ENCODE measurements at regions not wholly inside any gene's neighbourhood (a gene's known extent, or its start where the extent isn't known, plus 50 kb on each side); places are given as distances from the start of the nearest gene placed in this dataset.
"Not testable (repeated sequence)": the region's sequence is repeated elsewhere in the genome, so short reads cannot be mapped to it uniquely, and the experiment has no call there.

DNA sequence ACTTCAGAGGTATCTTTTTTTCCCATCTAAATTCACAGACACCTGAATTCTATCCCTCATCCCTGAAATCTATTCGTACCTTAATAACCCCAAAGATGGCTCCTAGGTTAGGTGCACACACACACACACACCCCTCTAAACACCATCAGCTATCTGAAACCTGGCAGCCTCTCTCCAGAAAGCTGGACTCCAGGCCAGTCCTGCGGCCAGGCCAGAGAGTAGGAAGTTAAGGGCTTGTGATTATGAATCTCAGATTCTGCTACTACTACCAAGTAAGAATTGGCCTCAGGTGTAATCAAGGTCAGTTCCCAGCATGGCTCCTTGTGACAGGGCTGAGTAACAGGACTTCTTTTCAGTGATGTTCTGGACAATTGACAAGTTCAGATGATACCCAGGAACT is 244.2 kb upstream of the SERP2 start:
- DNase-seq, result no peak

GRCh38 chr13:44131069-44131614 is 242.5 kb upstream of the SERP2 start:
- DNase-seq, result no peak

- no peak for DNase-seq
Observed at GRCh38 chr13:44132710-44133109, 240.9 kb upstream of the SERP2 start.

DNA sequence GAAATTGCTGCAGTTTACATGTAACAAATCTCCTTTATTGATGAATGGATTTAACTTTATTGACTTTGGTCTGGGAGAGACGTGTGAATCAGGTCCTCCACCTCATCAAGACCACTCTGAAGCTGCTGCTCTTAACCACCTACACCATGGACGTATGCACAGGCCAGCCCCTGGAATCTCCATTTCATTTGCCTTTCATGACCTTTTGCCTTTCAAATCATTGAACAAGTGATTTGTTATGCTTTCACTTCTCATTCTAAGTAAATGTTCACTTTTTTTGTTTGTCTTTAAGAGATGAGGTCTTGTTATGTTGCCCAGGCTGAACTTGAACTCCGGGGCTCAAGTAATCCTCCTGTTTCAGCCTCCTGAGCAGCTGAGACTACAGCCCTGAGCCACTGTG is 240.0 kb upstream of the SERP2 start:
- no peak for DNase-seq

DNA sequence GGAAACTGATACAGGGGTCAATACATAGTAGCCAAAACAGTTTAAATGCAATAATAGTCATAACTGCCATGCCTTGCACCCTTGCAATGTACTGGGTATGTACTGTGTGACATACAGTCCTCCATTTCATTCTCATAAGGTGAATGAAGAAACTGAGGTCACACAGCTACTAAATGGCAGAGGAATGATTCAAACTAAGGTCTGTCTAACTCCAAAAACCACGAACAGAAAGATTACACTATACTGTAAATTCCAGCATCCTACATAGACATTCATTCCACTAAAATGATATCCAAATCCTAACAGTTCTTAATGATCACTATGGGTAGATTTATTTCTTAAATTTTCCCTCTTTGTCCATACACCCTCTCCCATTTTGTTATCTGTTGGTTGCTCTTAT is 238.1 kb upstream of the SERP2 start:
- DNase-seq, result no peak

- no peak for DNase-seq
Observed at GRCh38 chr13:44136696-44137268, 236.8 kb upstream of the SERP2 start.

GRCh38 chr13:44137466-44137865 is 236.2 kb upstream of the SERP2 start:
- no peak for DNase-seq

DNA sequence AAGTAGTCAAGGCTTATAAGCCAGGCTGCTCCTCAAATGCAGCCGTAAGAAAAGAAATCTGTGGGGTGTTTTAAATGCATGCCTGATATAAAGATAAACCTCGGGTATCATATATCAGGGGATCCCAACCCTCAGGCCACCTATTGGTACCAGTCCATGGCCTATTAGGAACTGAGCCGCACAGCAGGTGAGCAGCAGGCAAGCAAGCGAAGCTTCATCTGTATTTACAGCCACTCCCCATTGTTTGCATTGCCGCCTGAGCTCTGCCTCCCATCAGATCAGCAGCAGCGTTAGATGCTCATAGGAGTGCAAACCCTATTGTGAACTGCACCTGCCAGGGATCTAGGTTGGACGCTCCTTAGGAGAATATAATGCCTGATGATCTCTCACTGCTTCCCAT is 233.5 kb upstream of the SERP2 start:
- no peak for DNase-seq

- DNase-seq, result peak; percentile 3
Observed at GRCh38 chr13:44140888-44141724, 232.5 kb upstream of the SERP2 start.

- peak; percentile 87 for DNase-seq
Observed at GRCh38 chr13:44141725-44142539, 231.7 kb upstream of the SERP2 start.

DNA sequence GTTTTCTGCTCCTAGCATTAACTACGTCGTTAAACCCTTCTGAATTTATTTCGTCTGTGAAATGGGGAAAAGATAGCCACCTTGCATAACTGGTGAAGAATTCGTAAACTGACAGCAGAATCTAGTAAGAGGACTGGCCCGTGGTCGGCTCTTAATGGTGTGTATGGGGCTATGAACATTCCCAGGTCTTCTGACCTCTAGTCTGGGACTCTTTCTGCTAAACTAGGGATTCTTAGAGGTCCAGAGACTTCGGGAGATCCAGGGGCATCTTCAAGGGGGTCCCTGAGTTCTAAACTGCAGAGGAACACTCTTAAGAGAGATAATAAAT is 231.1 kb upstream of the SERP2 start:
- no peak for DNase-seq

- DNase-seq, result no peak
Observed at GRCh38 chr13:44142941-44143665, 230.5 kb upstream of the SERP2 start.

DNA sequence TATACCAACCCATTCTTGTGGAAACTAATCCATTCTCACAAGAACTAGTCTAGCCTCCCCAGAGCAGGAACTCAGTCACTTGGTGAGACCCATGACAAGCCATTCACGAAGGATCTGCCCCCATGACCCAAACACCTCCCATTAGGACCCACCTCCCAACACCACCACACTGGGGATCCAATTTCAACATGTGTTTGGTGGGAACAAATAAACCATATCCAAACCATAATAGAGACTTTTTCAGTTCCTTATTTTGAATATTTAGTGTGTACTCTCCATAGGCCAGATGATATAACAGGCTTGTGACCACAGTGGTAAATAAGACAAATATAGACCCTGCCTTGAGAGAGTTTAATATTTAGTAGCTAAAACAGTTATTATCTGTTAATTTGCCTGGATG is 227.5 kb upstream of the SERP2 start:
- DNase-seq, result no peak

- no peak for DNase-seq
Observed at GRCh38 chr13:44147233-44147632, 226.4 kb upstream of the SERP2 start.

DNA sequence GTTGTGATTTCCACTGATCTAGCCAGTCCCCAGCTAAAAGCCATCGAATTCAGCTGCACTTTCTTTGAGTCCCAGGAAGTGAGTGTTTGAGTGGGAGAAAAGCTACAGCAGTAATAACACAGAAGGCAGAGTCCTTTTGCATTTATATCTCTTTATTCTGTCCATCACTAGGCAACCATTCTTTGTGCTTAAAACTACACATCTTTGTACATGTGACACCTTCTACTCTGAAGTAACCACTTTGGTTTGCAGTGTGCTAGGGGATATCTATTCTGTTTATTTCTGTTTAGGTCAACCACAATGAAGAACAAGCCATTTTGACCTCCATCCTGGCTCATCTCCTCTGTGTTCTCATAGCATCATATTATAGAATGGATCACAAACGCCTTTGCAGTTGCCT is 226.0 kb upstream of the SERP2 start:
- no peak for DNase-seq

- DNase-seq, result no peak
Observed at GRCh38 chr13:44148159-44148914, 225.3 kb upstream of the SERP2 start.

DNA sequence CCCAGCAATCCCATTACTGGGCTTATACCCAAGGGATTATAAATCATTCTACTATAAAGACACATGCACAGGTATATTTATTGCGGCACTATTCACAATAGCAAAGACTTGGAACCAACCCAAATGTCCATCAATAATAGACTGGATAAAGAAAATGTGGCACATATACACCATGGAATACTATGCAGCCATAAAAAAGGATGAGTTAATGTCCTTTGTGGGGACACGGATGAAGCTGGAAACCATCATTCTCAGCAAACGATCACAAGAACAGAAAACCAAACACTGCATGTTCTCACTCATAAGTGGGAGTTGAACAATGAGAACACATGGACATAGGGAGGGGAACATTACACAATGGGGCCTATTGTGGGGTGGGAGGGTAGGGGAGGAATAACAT is 224.4 kb upstream of the SERP2 start:
- not testable (repeated sequence) for DNase-seq

DNA sequence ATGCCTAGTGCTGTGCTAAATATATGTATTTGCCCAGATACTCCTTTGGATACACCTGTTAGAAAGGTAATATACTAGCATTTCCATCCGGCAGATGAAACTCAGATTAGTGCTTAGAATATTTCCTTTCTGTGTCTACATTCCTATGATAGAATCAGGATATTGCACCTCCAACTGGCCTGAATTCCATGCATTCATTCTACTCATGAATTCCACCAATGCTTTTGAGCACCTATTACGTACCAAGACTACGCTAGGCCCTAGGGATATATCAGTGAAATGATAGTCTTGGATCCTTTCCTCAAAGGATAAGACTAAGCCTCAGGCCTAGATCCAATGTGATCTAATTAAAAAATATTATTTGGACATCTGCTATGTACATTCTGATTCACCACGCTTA is 223.8 kb upstream of the SERP2 start:
- DNase-seq, result no peak

DNA sequence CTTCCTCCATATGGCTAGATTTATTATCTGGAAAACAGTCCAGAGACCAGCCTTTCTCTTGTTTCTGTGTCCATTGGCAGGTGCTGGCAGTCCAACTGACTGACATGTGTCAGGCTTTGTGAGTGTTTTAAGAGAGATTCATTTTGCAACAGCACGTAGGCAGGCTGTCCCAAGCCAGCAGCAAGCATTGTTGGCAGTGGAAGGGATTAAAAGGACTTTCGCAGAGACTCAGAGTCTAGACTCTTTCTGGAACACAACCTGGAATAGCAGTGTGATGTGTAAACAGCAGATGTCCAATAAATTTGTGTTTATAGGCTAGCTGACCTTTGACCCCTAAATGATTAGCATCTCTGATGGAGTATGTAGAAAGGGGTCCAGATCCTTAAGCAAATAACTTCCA is 222.2 kb upstream of the SERP2 start:
- DNase-seq, result no peak

DNA sequence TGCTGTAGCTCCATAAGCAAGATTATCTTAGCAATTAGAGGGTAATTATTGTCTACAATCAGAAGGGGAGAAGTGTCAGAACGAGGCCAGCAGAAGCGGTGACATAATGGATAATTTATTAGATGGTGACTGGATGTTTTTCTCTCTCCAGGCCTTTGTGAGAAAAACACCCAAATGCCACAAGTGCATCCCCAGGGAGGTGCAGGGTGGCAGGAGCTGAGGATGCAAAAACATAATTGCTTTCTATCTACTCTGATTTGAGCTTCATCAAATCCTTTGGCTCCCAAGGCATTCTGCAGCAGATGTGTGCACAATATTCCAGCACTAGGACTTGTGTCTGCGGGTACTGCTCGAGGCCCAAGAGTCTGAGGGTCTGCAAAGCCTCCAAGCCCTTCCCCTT is 220.1 kb upstream of the SERP2 start:
- no peak for DNase-seq

GRCh38 chr13:44155422-44156293 is 218.0 kb upstream of the SERP2 start:
- DNase-seq, result no peak
